ENCODE measurements at regions not wholly inside any gene's neighbourhood (a gene's known extent, or its start where the extent isn't known, plus 50 kb on each side); places are given as distances from the start of the nearest gene placed in this dataset.

GRCh38 chr9:86555661-86556060, 201.5 kb upstream of the TUT7 start:
- no peak for TF ChIP-seq CTCF (IDR thresholded peaks at IDR 0.05; ENCODE audit: insufficient read depth, low read depth, low read length)
- no peak for TF ChIP-seq EZH2 (IDR thresholded peaks at IDR 0.05; ENCODE audit: insufficient read depth, low read length)

Measured in astrocyte (in vitro differentiated cells and primary cell).